ENCODE measurements at regions not wholly inside any gene's neighbourhood (a gene's known extent, or its start where the extent isn't known, plus 50 kb on each side); places are given as distances from the start of the nearest gene placed in this dataset.

GRCh38 chr5:40356248-40356647 lies 323.5 kb upstream of the PTGER4 start:
- TF ChIP-seq POLR2A (IDR thresholded peaks at IDR 0.05; ENCODE audit: low read length) (no peak), RCOR1 (IDR thresholded peaks at IDR 0.05; ENCODE audit: low read depth, low read length) (no peak), PHF8 (IDR thresholded peaks at IDR 0.05; ENCODE audit: borderline replicate concordance, low read depth) (no peak), ZC3H11A (IDR thresholded peaks at IDR 0.05) (no peak), RAD21 (conservative IDR thresholded peaks at IDR 0.05 in 1 of 2, IDR thresholded peaks at IDR 0.05 in 1 of 2) (no peak), RARB (CRISPR knock-in tag; IDR thresholded peaks at IDR 0.05) (no peak)
- TF ChIP-seq, protein P1, sequence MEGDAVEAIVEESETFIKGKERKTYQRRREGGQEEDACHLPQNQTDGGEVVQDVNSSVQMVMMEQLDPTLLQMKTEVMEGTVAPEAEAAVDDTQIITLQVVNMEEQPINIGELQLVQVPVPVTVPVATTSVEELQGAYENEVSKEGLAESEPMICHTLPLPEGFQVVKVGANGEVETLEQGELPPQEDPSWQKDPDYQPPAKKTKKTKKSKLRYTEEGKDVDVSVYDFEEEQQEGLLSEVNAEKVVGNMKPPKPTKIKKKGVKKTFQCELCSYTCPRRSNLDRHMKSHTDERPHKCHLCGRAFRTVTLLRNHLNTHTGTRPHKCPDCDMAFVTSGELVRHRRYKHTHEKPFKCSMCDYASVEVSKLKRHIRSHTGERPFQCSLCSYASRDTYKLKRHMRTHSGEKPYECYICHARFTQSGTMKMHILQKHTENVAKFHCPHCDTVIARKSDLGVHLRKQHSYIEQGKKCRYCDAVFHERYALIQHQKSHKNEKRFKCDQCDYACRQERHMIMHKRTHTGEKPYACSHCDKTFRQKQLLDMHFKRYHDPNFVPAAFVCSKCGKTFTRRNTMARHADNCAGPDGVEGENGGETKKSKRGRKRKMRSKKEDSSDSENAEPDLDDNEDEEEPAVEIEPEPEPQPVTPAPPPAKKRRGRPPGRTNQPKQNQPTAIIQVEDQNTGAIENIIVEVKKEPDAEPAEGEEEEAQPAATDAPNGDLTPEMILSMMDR (IDR thresholded peaks at IDR 0.05), result no peak
- TF ChIP-seq, protein P2, sequence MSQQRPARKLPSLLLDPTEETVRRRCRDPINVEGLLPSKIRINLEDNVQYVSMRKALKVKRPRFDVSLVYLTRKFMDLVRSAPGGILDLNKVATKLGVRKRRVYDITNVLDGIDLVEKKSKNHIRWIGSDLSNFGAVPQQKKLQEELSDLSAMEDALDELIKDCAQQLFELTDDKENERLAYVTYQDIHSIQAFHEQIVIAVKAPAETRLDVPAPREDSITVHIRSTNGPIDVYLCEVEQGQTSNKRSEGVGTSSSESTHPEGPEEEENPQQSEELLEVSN (IDR thresholded peaks at IDR 0.05; ENCODE audit: borderline replicate concordance, low read depth), result no peak
- TF ChIP-seq, protein P3, sequence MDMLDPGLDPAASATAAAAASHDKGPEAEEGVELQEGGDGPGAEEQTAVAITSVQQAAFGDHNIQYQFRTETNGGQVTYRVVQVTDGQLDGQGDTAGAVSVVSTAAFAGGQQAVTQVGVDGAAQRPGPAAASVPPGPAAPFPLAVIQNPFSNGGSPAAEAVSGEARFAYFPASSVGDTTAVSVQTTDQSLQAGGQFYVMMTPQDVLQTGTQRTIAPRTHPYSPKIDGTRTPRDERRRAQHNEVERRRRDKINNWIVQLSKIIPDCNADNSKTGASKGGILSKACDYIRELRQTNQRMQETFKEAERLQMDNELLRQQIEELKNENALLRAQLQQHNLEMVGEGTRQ (IDR thresholded peaks at IDR 0.05), result no peak
